Activated naive CD8-positive, alpha-beta T cell treated with anti-CD3 and anti-CD28 coated beads for 36 hours (primary cell): ENCODE measurements at regions not wholly inside any gene's neighbourhood (a gene's known extent, or its start where the extent isn't known, plus 50 kb on each side); places are given as distances from the start of the nearest gene placed in this dataset.

Source experiments
- DNase-seq: peaks from one replicate; pipeline ENCODE4 v3.0.0; 2021
- H3K27ac Mint-ChIP-seq: one replicate; pipeline ENCODE4 v1.8.0; 2022; ENCODE audit warnings: mild to moderate bottlenecking, moderate library complexity, mixed read lengths
- H3K27me3 Mint-ChIP-seq: one replicate; pipeline ENCODE4 v1.8.0; 2022; ENCODE audit warnings: mild to moderate bottlenecking, mixed read lengths
- H3K36me3 Mint-ChIP-seq: one replicate; pipeline ENCODE4 v1.8.0; 2021; ENCODE audit warnings: mild to moderate bottlenecking, mixed read lengths
- H3K4me1 Mint-ChIP-seq: one replicate; pipeline ENCODE4 v1.8.0; 2021; ENCODE audit warnings: mixed read lengths
- H3K4me3 Mint-ChIP-seq: one replicate; pipeline ENCODE4 v1.8.0; 2022; ENCODE audit warnings: mild to moderate bottlenecking, moderate library complexity, mixed read lengths
- H3K9me3 Mint-ChIP-seq: one replicate; pipeline ENCODE4 v1.8.0; 2022; ENCODE audit warnings: mixed read lengths

- no peak overlapping the region for H3K27ac Mint-ChIP-seq
- H3K4me3 Mint-ChIP-seq = no peak overlapping the region
- H3K27me3 Mint-ChIP-seq = peaks cover 5% of the 10 kb centered on the region
- H3K4me1 Mint-ChIP-seq = peaks cover 2% of the 10 kb centered on the region
- no peak for DNase-seq
- H3K36me3 Mint-ChIP-seq = no peaks in the 10 kb centered on the region
- H3K9me3 Mint-ChIP-seq = no peaks in the 10 kb centered on the region
These were observed 88.3 kb upstream of the COL8A1 start for GRCh38 chr3:99549957-99550603.

DNA sequence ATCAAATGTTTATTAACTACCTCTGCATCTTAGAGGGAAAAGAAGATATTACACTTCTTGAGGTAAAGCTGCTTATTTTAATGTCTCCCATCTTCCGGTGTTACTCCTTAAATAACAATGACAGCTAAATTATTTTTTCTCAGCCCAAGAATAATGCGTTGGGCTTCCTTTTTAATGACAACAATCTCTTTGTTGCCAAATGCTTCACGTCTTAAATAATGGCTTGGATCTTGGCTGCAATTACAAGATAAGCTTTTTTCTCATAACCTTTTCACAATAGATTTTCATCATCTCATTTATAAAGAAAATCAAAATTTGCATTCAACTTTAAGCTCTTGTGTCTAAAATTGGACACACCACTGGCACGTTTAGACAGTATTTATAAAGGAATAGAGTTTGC, 89.2 kb upstream of the COL8A1 start:
- Mint-ChIP-seq H3K9me3 (no peaks in the 10 kb centered on the region), H3K36me3 (no peaks in the 10 kb centered on the region), H3K4me1 (peaks cover 2% of the 10 kb centered on the region), H3K27me3 (peaks cover 11% of the 10 kb centered on the region), H3K27ac (no peak overlapping the region), H3K4me3 (no peak overlapping the region)
- DNase-seq = no peak

DNA sequence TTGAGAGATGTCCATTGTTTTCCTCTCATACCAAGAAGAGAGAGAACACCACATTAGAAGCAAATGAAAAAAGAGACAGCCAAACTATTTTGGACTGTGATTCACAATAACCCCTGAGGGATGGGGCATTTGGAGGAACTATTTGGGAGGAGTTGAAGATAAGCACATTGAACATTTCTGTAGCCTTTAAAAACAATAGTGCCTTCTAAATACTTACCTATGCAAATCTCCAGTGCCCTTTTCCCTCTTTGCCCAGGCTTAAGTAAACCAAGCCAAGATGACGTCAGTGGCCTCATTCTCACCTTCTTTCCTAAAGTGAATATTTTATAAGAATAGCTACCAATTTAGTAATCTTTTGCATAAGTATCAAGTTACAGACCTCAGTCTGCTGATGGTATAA, 89.7 kb upstream of the COL8A1 start:
- Mint-ChIP-seq H3K9me3 (no peaks in the 10 kb centered on the region), H3K4me3 (no peak overlapping the region), H3K27ac (no peak overlapping the region), H3K27me3 (peaks cover 11% of the 10 kb centered on the region), H3K4me1 (peaks cover 2% of the 10 kb centered on the region), H3K36me3 (no peaks in the 10 kb centered on the region)
- DNase-seq = no peak

DNA sequence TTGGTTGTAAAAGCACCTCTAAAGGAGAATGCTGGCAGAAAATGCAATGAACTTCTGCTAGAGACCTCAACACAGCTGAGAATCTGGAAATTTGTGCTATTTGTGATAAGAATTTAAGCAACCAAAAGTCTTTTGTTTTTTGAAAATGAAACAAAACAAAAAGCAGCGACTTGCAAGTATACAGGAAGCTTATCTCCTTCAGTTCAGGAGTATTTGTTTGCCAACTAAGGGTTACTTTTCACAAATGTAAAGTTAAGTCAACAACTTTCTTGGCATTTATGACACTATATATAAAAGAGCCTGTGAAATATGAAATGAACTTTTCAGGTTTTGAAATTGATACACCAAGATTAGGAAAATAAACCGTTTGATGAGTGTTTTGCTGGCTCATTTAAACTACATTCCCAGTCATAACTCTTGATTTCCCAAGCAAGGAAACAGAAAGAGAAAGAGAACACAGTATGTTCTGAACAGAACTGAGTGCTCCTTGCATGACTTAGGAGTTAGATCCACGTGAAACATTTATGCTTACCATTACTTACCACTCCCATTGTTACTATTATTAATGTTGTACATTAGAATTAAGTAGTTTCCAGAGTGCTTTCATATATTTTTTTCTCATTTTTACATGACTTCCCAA, 92.3 kb upstream of the COL8A1 start:
- no peak for DNase-seq
- no peaks in the 10 kb centered on the region for H3K9me3 Mint-ChIP-seq
- H3K4me3 Mint-ChIP-seq = no peak overlapping the region
- H3K27me3 Mint-ChIP-seq = peaks cover 6% of the 10 kb centered on the region
- no peak overlapping the region for H3K27ac Mint-ChIP-seq
- peaks cover 2% of the 10 kb centered on the region for H3K4me1 Mint-ChIP-seq
- H3K36me3 Mint-ChIP-seq = no peaks in the 10 kb centered on the region

DNA sequence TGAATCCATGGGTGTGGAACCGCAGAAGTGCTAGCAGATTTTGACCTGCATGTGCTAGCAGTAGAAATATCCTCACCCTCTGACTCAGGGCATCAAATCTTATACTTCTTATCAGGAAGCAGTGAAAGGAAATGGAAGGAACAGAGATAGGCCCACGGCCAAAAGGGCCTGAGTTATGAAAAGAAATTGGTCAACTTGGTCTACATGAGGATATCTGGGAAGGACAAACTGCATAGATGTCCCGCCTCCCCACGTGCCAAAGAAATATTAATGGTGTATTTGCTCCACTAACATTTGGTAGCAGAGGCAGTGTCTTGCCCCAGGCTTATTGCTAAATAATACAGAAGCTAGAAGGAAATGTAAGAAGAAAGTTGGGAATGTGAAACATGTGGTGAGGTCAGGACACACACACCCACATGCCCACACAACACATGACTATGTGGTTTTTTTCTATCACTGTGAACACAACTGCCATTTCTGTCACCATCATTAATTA, 93.6 kb upstream of the COL8A1 start:
- peaks cover 6% of the 10 kb centered on the region for H3K27me3 Mint-ChIP-seq
- no peaks in the 10 kb centered on the region for H3K9me3 Mint-ChIP-seq
- H3K36me3 Mint-ChIP-seq = no peaks in the 10 kb centered on the region
- H3K27ac Mint-ChIP-seq = no peak overlapping the region
- peaks cover 2% of the 10 kb centered on the region for H3K4me1 Mint-ChIP-seq
- DNase-seq = no peak
- no peak overlapping the region for H3K4me3 Mint-ChIP-seq

DNA sequence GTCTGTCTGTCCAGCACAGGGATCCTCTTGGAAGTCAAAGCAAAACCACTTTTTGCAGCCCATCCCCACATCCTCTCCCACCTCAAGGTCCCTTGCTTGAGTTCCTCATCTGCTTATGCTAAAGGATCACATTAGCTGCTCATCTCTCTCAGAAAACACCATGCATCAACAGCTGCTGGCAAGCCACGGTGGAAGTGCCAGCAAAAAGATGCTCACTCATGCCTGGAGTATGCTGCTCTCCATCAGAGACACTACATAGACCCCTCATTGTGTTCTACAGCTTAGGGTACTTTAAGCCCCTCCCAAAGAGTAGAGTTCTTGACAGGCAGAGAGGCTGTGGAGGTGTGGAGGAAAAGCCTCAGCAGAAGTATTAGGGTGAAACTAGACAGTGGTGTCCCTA, 94.6 kb upstream of the COL8A1 start:
- Mint-ChIP-seq H3K4me3 (no peak overlapping the region), H3K27ac (no peak overlapping the region), H3K36me3 (no peaks in the 10 kb centered on the region), H3K27me3 (peaks cover 6% of the 10 kb centered on the region), H3K9me3 (no peaks in the 10 kb centered on the region), H3K4me1 (peaks cover 2% of the 10 kb centered on the region)
- DNase-seq = no peak

DNA sequence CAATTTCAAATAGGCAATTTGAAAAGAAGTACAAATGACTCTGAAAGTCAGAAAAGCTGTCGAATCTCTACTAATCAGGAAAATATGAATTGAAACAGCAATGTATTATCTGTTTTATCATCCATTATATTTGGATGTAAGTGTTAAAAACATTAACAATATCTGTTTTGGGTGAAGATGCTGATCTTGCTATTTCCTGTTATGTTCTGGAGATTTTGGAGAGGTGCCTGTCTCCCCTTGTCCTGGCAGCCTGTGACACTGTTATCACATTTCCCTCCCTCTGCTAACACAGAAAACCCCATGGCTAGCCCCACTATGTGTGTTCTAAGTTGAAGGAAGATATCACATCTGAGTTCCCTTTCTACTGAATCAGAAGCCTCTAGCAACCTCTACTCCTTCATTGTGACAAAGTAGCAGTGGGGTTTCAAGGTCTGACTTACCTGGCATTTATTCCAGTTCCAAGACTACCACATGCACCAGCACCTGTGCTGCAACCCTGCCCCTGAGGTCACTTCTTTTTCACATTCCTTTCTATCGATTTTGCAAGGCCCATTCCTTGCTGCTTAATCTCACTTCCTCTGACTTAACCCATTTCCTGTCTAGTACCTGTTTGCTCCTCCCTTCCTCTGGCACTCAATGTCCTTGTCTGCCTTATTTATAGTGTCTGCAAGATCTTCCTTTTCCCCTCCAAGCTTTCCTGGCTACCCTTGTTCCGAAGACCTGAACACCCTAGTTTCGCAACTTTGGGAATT, 95.5 kb upstream of the COL8A1 start:
- peaks cover 2% of the 10 kb centered on the region for H3K4me1 Mint-ChIP-seq
- no peaks in the 10 kb centered on the region for H3K36me3 Mint-ChIP-seq
- no peak for DNase-seq
- no peaks in the 10 kb centered on the region for H3K9me3 Mint-ChIP-seq
- no peak overlapping the region for H3K27ac Mint-ChIP-seq
- peaks cover 6% of the 10 kb centered on the region for H3K27me3 Mint-ChIP-seq
- no peak overlapping the region for H3K4me3 Mint-ChIP-seq

DNA sequence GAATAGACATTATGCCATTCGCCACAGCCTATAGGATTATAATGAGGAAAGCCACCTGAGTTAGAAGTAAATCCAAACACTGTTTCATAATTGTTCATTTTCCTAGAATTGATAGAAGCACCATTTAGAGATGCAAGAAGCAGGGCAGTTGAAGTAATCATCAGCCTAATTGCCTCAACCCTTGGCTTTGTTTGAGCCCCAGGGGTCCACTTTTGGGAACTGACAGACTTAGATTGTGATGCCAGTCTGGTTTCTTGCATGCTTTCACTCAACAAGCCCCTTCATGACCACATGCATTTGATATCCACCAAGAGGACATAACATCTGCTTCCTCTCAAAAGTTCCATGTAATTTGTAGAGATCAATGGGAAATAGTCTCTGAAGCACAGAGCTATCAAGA, 97.2 kb upstream of the COL8A1 start:
- Mint-ChIP-seq H3K4me3 (no peak overlapping the region), H3K27me3 (peaks cover 6% of the 10 kb centered on the region), H3K4me1 (peaks cover 2% of the 10 kb centered on the region), H3K9me3 (no peaks in the 10 kb centered on the region), H3K27ac (no peak overlapping the region), H3K36me3 (no peaks in the 10 kb centered on the region)
- DNase-seq = no peak

GRCh38 chr3:99537416-99537815, 101.0 kb upstream of the COL8A1 start:
- Mint-ChIP-seq H3K27ac (no peak overlapping the region), H3K4me3 (no peak overlapping the region), H3K27me3 (peaks cover under 1% of the 10 kb centered on the region), H3K4me1 (no peaks in the 10 kb centered on the region), H3K9me3 (no peaks in the 10 kb centered on the region), H3K36me3 (no peaks in the 10 kb centered on the region)
- no peak for DNase-seq

GRCh38 chr3:99536555-99537314, 101.7 kb upstream of the COL8A1 start:
- DNase-seq = no peak
- peaks cover 3% of the 10 kb centered on the region for H3K27me3 Mint-ChIP-seq
- H3K27ac Mint-ChIP-seq = no peak overlapping the region
- no peak overlapping the region for H3K4me3 Mint-ChIP-seq
- no peaks in the 10 kb centered on the region for H3K4me1 Mint-ChIP-seq
- H3K36me3 Mint-ChIP-seq = no peaks in the 10 kb centered on the region
- H3K9me3 Mint-ChIP-seq = no peaks in the 10 kb centered on the region

DNA sequence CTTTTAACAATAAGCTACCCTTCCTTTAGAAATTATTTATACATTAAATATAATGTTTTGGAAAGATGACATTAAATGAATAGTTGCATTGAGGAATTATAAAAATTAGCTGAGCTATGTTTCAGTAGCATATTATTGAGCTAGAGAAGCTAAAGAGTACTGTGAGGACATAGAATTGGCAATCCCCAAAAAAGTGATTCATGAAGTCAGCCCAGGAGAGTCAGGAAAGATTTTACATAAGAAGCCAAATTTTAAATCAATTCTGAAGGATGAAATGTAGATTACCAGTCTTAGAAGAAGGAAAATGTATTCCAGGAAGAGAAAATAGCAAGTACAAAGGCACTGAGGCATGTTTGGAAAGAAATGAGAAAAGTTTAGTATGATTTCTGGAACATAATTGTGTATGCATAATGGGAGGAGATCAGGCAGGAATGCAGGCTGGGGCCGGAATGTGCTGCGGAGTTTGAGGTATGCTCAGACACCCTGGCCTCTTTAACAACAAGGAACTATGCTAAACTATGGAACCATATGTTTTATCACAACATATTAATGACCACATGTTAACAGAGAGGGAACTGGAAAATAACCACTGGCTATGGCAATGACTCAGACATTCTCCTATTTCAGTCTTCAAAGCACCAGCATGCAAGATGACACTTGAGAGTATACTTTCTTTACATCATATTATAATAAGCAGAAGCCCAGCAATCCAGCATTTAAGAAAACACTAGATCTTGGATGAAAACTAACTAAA, 103.3 kb upstream of the COL8A1 start:
- Mint-ChIP-seq H3K27ac (no peak overlapping the region), H3K27me3 (peaks cover 3% of the 10 kb centered on the region), H3K36me3 (no peaks in the 10 kb centered on the region), H3K9me3 (no peaks in the 10 kb centered on the region), H3K4me3 (no peak overlapping the region), H3K4me1 (no peaks in the 10 kb centered on the region)
- DNase-seq = no peak

DNA sequence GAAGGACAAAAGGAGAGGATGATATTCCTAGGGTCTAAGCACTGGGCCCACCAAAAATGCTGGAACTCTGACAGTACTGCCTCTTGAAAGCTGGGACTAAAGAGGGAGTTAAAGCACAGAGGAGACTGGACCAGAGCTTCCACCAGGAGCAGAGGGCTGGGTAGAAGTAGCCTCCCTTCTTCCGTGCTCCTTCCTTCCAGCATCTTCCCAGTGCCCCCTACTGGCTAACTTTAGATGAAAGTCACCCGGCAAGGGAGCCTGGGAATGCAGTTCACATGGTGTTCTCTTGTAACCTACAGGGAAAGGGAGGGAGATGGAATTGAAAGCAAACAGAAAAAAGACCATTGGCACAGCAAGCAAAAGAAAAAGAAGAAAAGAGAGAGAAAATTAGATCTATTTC, 106.1 kb upstream of the COL8A1 start:
- no peaks in the 10 kb centered on the region for H3K36me3 Mint-ChIP-seq
- no peaks in the 10 kb centered on the region for H3K4me1 Mint-ChIP-seq
- H3K27me3 Mint-ChIP-seq = peaks cover 3% of the 10 kb centered on the region
- DNase-seq = peak; percentile 1
- no peak overlapping the region for H3K4me3 Mint-ChIP-seq
- no peak overlapping the region for H3K27ac Mint-ChIP-seq
- H3K9me3 Mint-ChIP-seq = no peaks in the 10 kb centered on the region

DNA sequence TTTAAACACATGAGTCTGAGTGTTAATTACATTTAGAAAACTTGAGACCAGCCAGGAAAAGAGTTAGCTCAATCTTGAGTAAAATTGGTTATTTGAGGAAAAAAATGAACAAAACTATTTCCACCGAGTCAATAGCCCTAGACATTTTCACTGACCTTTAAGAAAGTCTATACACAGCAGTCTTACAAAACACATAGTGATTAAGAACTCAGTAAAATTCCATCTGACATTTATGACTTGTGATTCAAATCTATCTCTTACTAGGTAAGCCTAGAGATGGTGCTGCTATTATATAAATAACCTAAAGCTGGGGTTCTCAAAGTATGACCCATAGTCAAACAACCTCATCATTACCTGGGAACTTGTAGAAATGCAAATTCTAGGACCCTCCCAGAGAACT, 109.1 kb upstream of the COL8A1 start:
- no peaks in the 10 kb centered on the region for H3K36me3 Mint-ChIP-seq
- H3K27me3 Mint-ChIP-seq = peaks cover 3% of the 10 kb centered on the region
- no peaks in the 10 kb centered on the region for H3K9me3 Mint-ChIP-seq
- no peak for DNase-seq
- no peak overlapping the region for H3K4me3 Mint-ChIP-seq
- H3K4me1 Mint-ChIP-seq = no peaks in the 10 kb centered on the region
- no peak overlapping the region for H3K27ac Mint-ChIP-seq

DNA sequence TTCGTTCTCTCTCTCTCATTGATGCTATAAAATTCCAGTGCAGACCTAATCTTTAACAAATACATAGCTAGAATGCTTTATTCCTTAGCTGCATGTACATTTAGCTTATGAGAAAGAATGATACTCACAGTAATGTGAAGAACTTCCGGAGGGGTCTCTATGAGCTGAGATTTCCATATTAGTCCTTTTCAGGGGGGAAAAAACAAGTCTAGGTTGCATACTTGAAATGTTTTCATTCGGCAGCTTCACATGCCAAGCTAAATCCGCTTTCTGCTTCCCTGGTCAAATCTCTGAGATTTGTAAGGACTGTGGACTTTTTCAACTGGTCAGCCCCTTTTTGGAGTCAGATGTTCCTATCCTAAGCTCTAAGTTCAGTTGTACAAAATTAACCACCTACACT, 111.5 kb upstream of the COL8A1 start:
- Mint-ChIP-seq H3K9me3 (no peaks in the 10 kb centered on the region), H3K27me3 (no peaks in the 10 kb centered on the region), H3K36me3 (no peaks in the 10 kb centered on the region), H3K4me1 (no peaks in the 10 kb centered on the region), H3K27ac (no peak overlapping the region), H3K4me3 (no peak overlapping the region)
- DNase-seq = no peak
